H9 (cell line): ENCODE measurements at regions not wholly inside any gene's neighbourhood (a gene's known extent, or its start where the extent isn't known, plus 50 kb on each side); places are given as distances from the start of the nearest gene placed in this dataset.

Experiments
- DNase-seq: peaks from one replicate; pipeline ENCODE4 v3.0.0-alpha.2; 2017
- H2AFZ ChIP-seq: one replicate; pipeline ENCODE4 v1.6.1; 2013; ENCODE audit warnings: mild to moderate bottlenecking, low read length, control low read depth, moderate library complexity
- H2AK5ac ChIP-seq: 2 replicates; pipeline ENCODE4 v1.6.1; 2013; ENCODE audit warnings: low read length, control low read depth, mixed read lengths; ENCODE audit not compliant: insufficient read length
- H2BK120ac ChIP-seq: one replicate; pipeline ENCODE4 v1.6.1; 2013; ENCODE audit warnings: low read depth, mild to moderate bottlenecking, low read length, control low read depth, inconsistent platforms; ENCODE audit not compliant: poor library complexity, severe bottlenecking
- H2BK12ac ChIP-seq: 2 replicates; pipeline ENCODE4 v1.6.1; 2013; ENCODE audit warnings: low read length, control low read depth, mixed read lengths, low read depth; ENCODE audit not compliant: insufficient read length
- H2BK15ac ChIP-seq: 2 replicates; pipeline ENCODE4 v1.6.1; 2013; ENCODE audit warnings: low read depth, low read length, control low read depth
- H2BK20ac ChIP-seq: one replicate; pipeline ENCODE4 v1.6.1; 2013; ENCODE audit warnings: low read depth, mild to moderate bottlenecking, low read length, control low read depth, inconsistent platforms; ENCODE audit not compliant: poor library complexity, severe bottlenecking
- H2BK5ac ChIP-seq: 2 replicates; pipeline ENCODE4 v1.6.1; 2013; ENCODE audit warnings: low read length, control low read depth, mixed read lengths; ENCODE audit not compliant: insufficient read length
- H3K14ac ChIP-seq: 2 replicates; pipeline ENCODE4 v1.6.1; 2013; ENCODE audit warnings: low read length, control low read depth; ENCODE audit not compliant: insufficient read depth
- H3K18ac ChIP-seq: 2 replicates; pipeline ENCODE4 v1.6.1; 2013; ENCODE audit warnings: low read depth, mild to moderate bottlenecking, mixed read lengths, low read length, control low read depth; ENCODE audit not compliant: insufficient read length
- H3K23ac ChIP-seq: 2 replicates; pipeline ENCODE4 v1.6.1; 2013; ENCODE audit warnings: low read length, control low read depth, mixed read lengths, low read depth; ENCODE audit not compliant: insufficient read length
- H3K23me2 ChIP-seq: 2 replicates; pipeline ENCODE4 v1.6.1; 2013; ENCODE audit warnings: low read depth, mild to moderate bottlenecking, mixed read lengths, low read length, control low read depth; ENCODE audit not compliant: insufficient read length, poor library complexity, severe bottlenecking
- H3K27ac ChIP-seq: 2 replicates; pipeline ENCODE4 v1.5.1; 2013; ENCODE audit warnings: low read length, control low read depth, mixed read lengths, low read depth; ENCODE audit not compliant: insufficient read length
- H3K27me3 ChIP-seq: 2 replicates; pipeline ENCODE4 v1.6.1; 2013; ENCODE audit warnings: low read length, control low read depth, inconsistent platforms; ENCODE audit not compliant: insufficient read depth
- H3K4ac ChIP-seq: 2 replicates; pipeline ENCODE4 v1.6.1; 2013; ENCODE audit warnings: low read depth, mild to moderate bottlenecking, control low read depth, inconsistent platforms, low read length, moderate library complexity
- H3K4me1 ChIP-seq: 2 replicates; pipeline ENCODE4 v1.6.1; 2013; ENCODE audit warnings: low read length, control low read depth, inconsistent platforms; ENCODE audit not compliant: insufficient read depth
- H3K4me2 ChIP-seq: 2 replicates; pipeline ENCODE4 v1.6.1; 2013; ENCODE audit warnings: low read length, control low read depth, mixed read lengths; ENCODE audit not compliant: insufficient read length, insufficient read depth
- H3K56ac ChIP-seq: 2 replicates; pipeline ENCODE4 v1.6.1; 2013; ENCODE audit warnings: low read depth, mild to moderate bottlenecking, mixed read lengths, low read length, control low read depth; ENCODE audit not compliant: insufficient read length
- H3K79me1 ChIP-seq: 2 replicates; pipeline ENCODE4 v1.6.1; 2013; ENCODE audit warnings: low read depth, mild to moderate bottlenecking, moderate library complexity, low read length, control low read depth, inconsistent platforms; ENCODE audit not compliant: insufficient read depth, poor library complexity, severe bottlenecking
- H3K79me2 ChIP-seq: 2 replicates; pipeline ENCODE4 v1.6.1; 2013; ENCODE audit warnings: low read length, control low read depth, inconsistent platforms; ENCODE audit not compliant: insufficient read depth
- H3K9ac ChIP-seq: 2 replicates; pipeline ENCODE4 v1.6.1; 2013; ENCODE audit warnings: low read length, control low read depth, mixed read lengths; ENCODE audit not compliant: insufficient read length; ENCODE audit errors: extremely low read depth
- H3K9me3 ChIP-seq: one replicate; pipeline ENCODE4 v1.6.1; 2013; ENCODE audit warnings: low read depth, low read length, inconsistent platforms; ENCODE audit not compliant: control insufficient read depth
- H3T11ph ChIP-seq: one replicate; pipeline ENCODE4 v1.6.1; 2013; ENCODE audit warnings: mild to moderate bottlenecking, low read length, control low read depth, inconsistent platforms
- H4K20me1 ChIP-seq: one replicate; pipeline ENCODE4 v1.6.1; 2013; ENCODE audit not compliant: control insufficient read depth, insufficient read length, insufficient read depth
- H4K5ac ChIP-seq: 2 replicates; pipeline ENCODE4 v1.6.1; 2013; ENCODE audit warnings: low read depth, mild to moderate bottlenecking, mixed read lengths, low read length, control low read depth; ENCODE audit not compliant: insufficient read length
- H4K8ac ChIP-seq: replicated peaks from 2 replicates; pipeline ENCODE4 v1.6.1; 2013; ENCODE audit warnings: low read length, control low read depth, mixed read lengths, low read depth; ENCODE audit not compliant: insufficient read length
- H4K91ac ChIP-seq: 2 replicates; pipeline ENCODE4 v1.6.1; 2013; ENCODE audit warnings: low read depth, mild to moderate bottlenecking, moderate library complexity, mixed read lengths, low read length, control low read depth; ENCODE audit not compliant: insufficient read length
- H3K27ac Mint-ChIP-seq, 3 experiments: 2 replicates in 2 of 3; 3 replicates in 1 of 3; pipeline ENCODE4 v1.8.0; 2020 to 2021; ENCODE audit warnings: mixed read lengths in 3 of 3, mild to moderate bottlenecking in 1 of 3, moderate library complexity in 1 of 3
- H3K27me3 Mint-ChIP-seq: 2 replicates; pipeline ENCODE4 v1.8.0; 2021; ENCODE audit warnings: low read depth, mild to moderate bottlenecking, moderate library complexity, mixed read lengths
- H3K36me3 Mint-ChIP-seq, 3 experiments: 2 replicates in 2 of 3; 3 replicates in 1 of 3; pipeline ENCODE4 v1.8.0; 2020 to 2021; ENCODE audit warnings: low read depth in 3 of 3, mixed read lengths in 3 of 3; ENCODE audit not compliant: insufficient read depth in 1 of 3
- H3K4me1 Mint-ChIP-seq, 2 experiments: 2 replicates each; pipeline ENCODE4 v1.8.0; 2020; ENCODE audit warnings: mixed read lengths in 2 of 2
- H3K4me3 Mint-ChIP-seq, 2 experiments: 2 replicates in 1 of 2; 3 replicates in 1 of 2; pipeline ENCODE4 v1.8.0; 2020 to 2021; ENCODE audit warnings: mild to moderate bottlenecking in 2 of 2, mixed read lengths in 2 of 2, moderate library complexity in 1 of 2
- H3K9me3 Mint-ChIP-seq, 2 experiments: 2 replicates in 1 of 2; 3 replicates in 1 of 2; pipeline ENCODE4 v1.8.0; 2020; ENCODE audit warnings: mild to moderate bottlenecking in 2 of 2, mixed read lengths in 2 of 2, moderate library complexity in 1 of 2
- WGBS: extraction: QIAGEN DNeasy Blood & Tissue Kit; methylation state at CpG from one replicate; pipeline ENCODE4 v1.1.7; 2013; ENCODE audit warnings: missing lambda C conversion rate, low lambda C conversion rate, mixed read lengths; ENCODE audit not compliant: insufficient read length; ENCODE audit errors: extremely low coverage; 5-methylcytosine and 5-hydroxymethylcytosine counted together
- TF ChIP-seq, protein P1 (sequence below): fragments of 200-600 bp; sonication (generic); conservative IDR thresholded peaks from 3 replicates; pipeline ENCODE4 v1.8.0; 2021; ENCODE audit warnings: antibody characterized with exemption, mild to moderate bottlenecking

DNA sequence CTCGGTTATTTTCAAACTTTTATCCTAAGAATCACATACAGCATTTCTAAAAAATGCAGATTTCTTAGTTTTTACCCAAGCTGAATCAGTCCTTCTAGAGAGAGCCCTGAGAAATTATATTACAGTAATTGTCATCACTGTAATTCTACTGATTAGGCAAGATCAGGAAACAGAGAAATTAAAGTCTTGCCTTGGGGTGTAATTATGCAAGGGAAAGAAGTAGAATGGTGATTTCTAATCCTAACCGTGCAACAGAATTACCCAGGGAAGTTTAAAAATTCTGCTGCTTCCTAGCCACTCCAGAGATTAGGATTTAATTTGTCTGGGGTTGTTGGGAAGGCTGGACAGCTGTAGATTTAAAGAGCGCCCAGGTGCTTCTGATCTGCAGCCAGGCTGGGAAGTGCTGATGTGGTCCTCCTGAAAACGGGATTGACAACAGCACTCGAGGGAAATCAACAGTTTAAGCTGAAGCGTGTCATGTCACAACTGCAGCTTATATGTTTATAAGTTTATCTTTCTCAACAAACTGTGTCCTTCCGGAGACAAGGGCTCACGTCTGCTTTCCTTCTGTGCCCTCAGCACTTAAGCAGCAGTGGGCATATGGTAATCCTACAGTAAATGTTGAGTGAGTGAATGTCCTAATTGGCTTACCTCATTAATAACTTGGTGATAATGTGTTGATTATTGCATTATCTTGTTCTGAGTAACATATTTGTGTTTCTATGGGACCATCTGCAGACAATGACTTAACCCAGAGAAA lies 671.9 kb upstream of the SOX11 start:
- Histone ChIP-seq H2BK20ac (no peak overlapping the region), H3K4ac (no peak overlapping the region), H3K27me3 (no peaks in the 10 kb centered on the region), H4K5ac (no peak overlapping the region), H2AFZ (no peak overlapping the region), H3K4me2 (no peak overlapping the region), H2BK12ac (no peak overlapping the region), H3K56ac (no peak overlapping the region), H3K79me1 (no peaks in the 10 kb centered on the region), H4K8ac (no peak overlapping the region), H3K14ac (no peak overlapping the region), H2BK15ac (no peak overlapping the region), H3K9ac (no peak overlapping the region), H3T11ph (no peak overlapping the region), H2BK120ac (no peak overlapping the region), H3K79me2 (no peaks in the 10 kb centered on the region), H2AK5ac (no peak overlapping the region), H3K9me3 (no peaks in the 10 kb centered on the region), H3K27ac (no peak overlapping the region), H3K23me2 (no peaks in the 10 kb centered on the region), H4K91ac (no peak overlapping the region), H3K4me1 (no peaks in the 10 kb centered on the region), H4K20me1 (no peaks in the 10 kb centered on the region), H2BK5ac (no peak overlapping the region), H3K18ac (no peak overlapping the region), H3K23ac (no peak overlapping the region)
- no peak overlapping the region for H3K27ac Mint-ChIP-seq
- no peak for DNase-seq
- TF ChIP-seq, protein P1, sequence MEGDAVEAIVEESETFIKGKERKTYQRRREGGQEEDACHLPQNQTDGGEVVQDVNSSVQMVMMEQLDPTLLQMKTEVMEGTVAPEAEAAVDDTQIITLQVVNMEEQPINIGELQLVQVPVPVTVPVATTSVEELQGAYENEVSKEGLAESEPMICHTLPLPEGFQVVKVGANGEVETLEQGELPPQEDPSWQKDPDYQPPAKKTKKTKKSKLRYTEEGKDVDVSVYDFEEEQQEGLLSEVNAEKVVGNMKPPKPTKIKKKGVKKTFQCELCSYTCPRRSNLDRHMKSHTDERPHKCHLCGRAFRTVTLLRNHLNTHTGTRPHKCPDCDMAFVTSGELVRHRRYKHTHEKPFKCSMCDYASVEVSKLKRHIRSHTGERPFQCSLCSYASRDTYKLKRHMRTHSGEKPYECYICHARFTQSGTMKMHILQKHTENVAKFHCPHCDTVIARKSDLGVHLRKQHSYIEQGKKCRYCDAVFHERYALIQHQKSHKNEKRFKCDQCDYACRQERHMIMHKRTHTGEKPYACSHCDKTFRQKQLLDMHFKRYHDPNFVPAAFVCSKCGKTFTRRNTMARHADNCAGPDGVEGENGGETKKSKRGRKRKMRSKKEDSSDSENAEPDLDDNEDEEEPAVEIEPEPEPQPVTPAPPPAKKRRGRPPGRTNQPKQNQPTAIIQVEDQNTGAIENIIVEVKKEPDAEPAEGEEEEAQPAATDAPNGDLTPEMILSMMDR, result no peak
- no peak overlapping the region for H3K4me3 Mint-ChIP-seq
- H3K4me1 Mint-ChIP-seq, result no peaks in the 10 kb centered on the region
- peaks cover 3% of the 10 kb centered on the region; the same call in 1 of the 2 replicates for H3K27me3 Mint-ChIP-seq
- peaks cover 5 to 23% (median 12%) of the 10 kb centered on the region in 3 experiments for H3K36me3 Mint-ChIP-seq
- H3K9me3 Mint-ChIP-seq, result peaks cover 27 to 29% of the 10 kb centered on the region in 2 experiments
- WGBS, result no CpG with 5 or more reads among the region's 8 CpGs
